ENCODE measurements at regions not wholly inside any gene's neighbourhood (a gene's known extent, or its start where the extent isn't known, plus 50 kb on each side); places are given as distances from the start of the nearest gene placed in this dataset.

GRCh38 chr7:18289788-18290187 is 205.8 kb upstream of the HDAC9 start:
- TF ChIP-seq CREM (IDR thresholded peaks at IDR 0.05; ENCODE audit: low read depth) (no peak), ZZZ3 (IDR thresholded peaks at IDR 0.05; ENCODE audit: control insufficient read depth, insufficient read length, low read depth) (no peak), RFX5 (IDR thresholded peaks at IDR 0.05; ENCODE audit: low read depth, low read length) (no peak), HDGF (IDR thresholded peaks at IDR 0.05) (no peak), NFIC (IDR thresholded peaks at IDR 0.05; ENCODE audit: low read depth, low read length) (no peak), POLR2AphosphoS5 (IDR thresholded peaks at IDR 0.05; ENCODE audit: low read length) (no peak)
